Natural killer cell (primary cell): ENCODE measurements at regions not wholly inside any gene's neighbourhood (a gene's known extent, or its start where the extent isn't known, plus 50 kb on each side); places are given as distances from the start of the nearest gene placed in this dataset.

Source experiments
- ATAC-seq, 3 donors: fragments of 150-1000 bp in 2 of 3; fragments of 200-7000 bp in 1 of 3; cut with Tn5 transposase; 1 replicate in 1 of 3; 2 replicates in 2 of 3; pipeline ENCODE4 v1.10.0; 2021; ENCODE audit warnings: mild to moderate bottlenecking in 2 of 3, moderate library complexity in 2 of 3
- DNase-seq, 2 donors: peaks; one replicate each; pipeline versions ENCODE4 v3.0.0 to v3.0.0-alpha.2; 2013 to 2021; ENCODE audit warnings: mixed read lengths in 1 of 2
- H3K27ac ChIP-seq: one replicate; pipeline ENCODE4 v1.5.1; 2013; ENCODE audit warnings: mild to moderate bottlenecking, low read length
- H3K27me3 ChIP-seq: one replicate; pipeline ENCODE4 v1.6.1; 2013; ENCODE audit warnings: low read length; ENCODE audit not compliant: control insufficient read depth, insufficient read depth
- H3K36me3 ChIP-seq: one replicate; pipeline ENCODE4 v1.6.1; 2013; ENCODE audit warnings: low read length; ENCODE audit not compliant: control insufficient read depth, insufficient read depth
- H3K4me1 ChIP-seq: one replicate; pipeline ENCODE4 v1.6.1; 2013; ENCODE audit warnings: low read length; ENCODE audit not compliant: control insufficient read depth, insufficient read depth
- H3K4me3 ChIP-seq: one replicate; pipeline ENCODE4 v1.5.1; 2013; ENCODE audit warnings: low read length
- H3K9me3 ChIP-seq: one replicate; pipeline ENCODE4 v1.6.1; 2013; ENCODE audit warnings: low read length; ENCODE audit not compliant: control insufficient read depth, insufficient read depth
- H3K27ac Mint-ChIP-seq, 2 donors: one replicate each; pipeline ENCODE4 v1.8.0; 2022; ENCODE audit warnings: mild to moderate bottlenecking in 2 of 2, mixed read lengths in 2 of 2, moderate library complexity in 1 of 2
- H3K27me3 Mint-ChIP-seq, 2 donors: one replicate each; pipeline ENCODE4 v1.8.0; 2022; ENCODE audit warnings: low read depth in 2 of 2, mixed read lengths in 2 of 2
- H3K36me3 Mint-ChIP-seq: one replicate; pipeline ENCODE4 v1.8.0; 2022; ENCODE audit warnings: mixed read lengths
- H3K4me1 Mint-ChIP-seq, 2 donors: one replicate each; pipeline ENCODE4 v1.8.0; 2022; ENCODE audit warnings: mixed read lengths in 2 of 2
- H3K4me3 Mint-ChIP-seq: one replicate; pipeline ENCODE4 v1.8.0; 2022; ENCODE audit warnings: mild to moderate bottlenecking, moderate library complexity, mixed read lengths
- H3K9me3 Mint-ChIP-seq, 2 donors: one replicate each; pipeline ENCODE4 v1.8.0; 2022; ENCODE audit warnings: mixed read lengths in 2 of 2
- CTCF ChIP-seq: fragments of 200-600 bp; IDR thresholded peaks from one replicate; pipeline ENCODE4 v1.8.0; 2022; ENCODE audit warnings: antibody characterized with exemption
- WGBS: methylation state at CpG from one replicate; pipeline ENCODE4 v1.1.7; 2013; ENCODE audit warnings: missing lambda C conversion rate; ENCODE audit not compliant: insufficient coverage; 5-methylcytosine and 5-hydroxymethylcytosine counted together
- intact Hi-C: fragments of 100-400 bp; cut with micrococcal nuclease; formaldehyde crosslinking; loops from one replicate; pipeline ENCODE4 v1.14.2; 2022

- H3K4me1 ChIP-seq = no peaks in the 10 kb centered on the region
- Mint-ChIP-seq H3K36me3 (no peaks in the 10 kb centered on the region), H3K27me3 (peaks cover 44 to 75% of the 10 kb centered on the region in 2 donors), H3K9me3 (no peaks in the 10 kb centered on the region), H3K4me3 (no peak overlapping the region), H3K4me1 (no peaks in the 10 kb centered on the region), H3K27ac (no peak overlapping the region)
- 98% methylated on average over 4 of the region's 4 CpGs for WGBS
- no peak overlapping the region for H3K4me3 ChIP-seq
- no peaks in the 10 kb centered on the region for H3K9me3 ChIP-seq
- no peaks in the 10 kb centered on the region for H3K36me3 ChIP-seq
- no peak for TF ChIP-seq CTCF
- peaks cover 6% of the 10 kb centered on the region for H3K27me3 ChIP-seq
- H3K27ac ChIP-seq = no peak overlapping the region
- no peak for ATAC-seq
- intact Hi-C loops = no loop called here
- DNase-seq = no peak
Observed at GRCh38 chr5:124639095-124639665, 107.3 kb downstream of the ZNF608 start.

- Mint-ChIP-seq H3K9me3 (no peaks in the 10 kb centered on the region), H3K27me3 (peaks cover 33 to 71% of the 10 kb centered on the region in 2 donors), H3K36me3 (no peaks in the 10 kb centered on the region), H3K27ac (no peak overlapping the region), H3K4me3 (no peak overlapping the region), H3K4me1 (no peaks in the 10 kb centered on the region)
- Histone ChIP-seq H3K4me1 (no peaks in the 10 kb centered on the region), H3K27ac (no peak overlapping the region), H3K27me3 (peaks cover 3% of the 10 kb centered on the region), H3K36me3 (no peaks in the 10 kb centered on the region), H3K4me3 (no peak overlapping the region), H3K9me3 (no peaks in the 10 kb centered on the region)
- 100% methylated on average over 1 of the region's 3 CpGs for WGBS
- no peak for DNase-seq
- ATAC-seq = no peak
- intact Hi-C loops = no loop called here
- TF ChIP-seq CTCF = no peak
Observed at GRCh38 chr5:124637011-124637410, 109.4 kb downstream of the ZNF608 start.

GRCh38 chr5:124634741-124635323, 111.6 kb downstream of the ZNF608 start:
- no peak for TF ChIP-seq CTCF
- intact Hi-C loops = no loop called here
- no peak overlapping the region for H3K4me3 Mint-ChIP-seq
- 85% methylated on average over 3 of the region's 3 CpGs for WGBS
- Histone ChIP-seq H3K27ac (no peak overlapping the region), H3K4me1 (no peaks in the 10 kb centered on the region), H3K27me3 (no peaks in the 10 kb centered on the region), H3K36me3 (no peaks in the 10 kb centered on the region), H3K9me3 (no peaks in the 10 kb centered on the region), H3K4me3 (no peak overlapping the region)
- H3K27me3 Mint-ChIP-seq = peaks cover 29 to 71% of the 10 kb centered on the region in 2 donors
- H3K27ac Mint-ChIP-seq = no peak overlapping the region
- no peaks in the 10 kb centered on the region for H3K9me3 Mint-ChIP-seq
- H3K4me1 Mint-ChIP-seq = no peaks in the 10 kb centered on the region
- ATAC-seq (no peak), DNase-seq (no peak)
- no peaks in the 10 kb centered on the region for H3K36me3 Mint-ChIP-seq

GRCh38 chr5:124634228-124634739, 112.2 kb downstream of the ZNF608 start:
- no peaks in the 10 kb centered on the region for H3K9me3 Mint-ChIP-seq
- Histone ChIP-seq H3K27me3 (no peaks in the 10 kb centered on the region), H3K4me1 (no peaks in the 10 kb centered on the region), H3K4me3 (no peak overlapping the region), H3K9me3 (no peaks in the 10 kb centered on the region), H3K27ac (no peak overlapping the region), H3K36me3 (no peaks in the 10 kb centered on the region)
- peaks cover 25 to 66% of the 10 kb centered on the region in 2 donors for H3K27me3 Mint-ChIP-seq
- DNase-seq = no peak
- TF ChIP-seq CTCF = no peak
- no peaks in the 10 kb centered on the region for H3K36me3 Mint-ChIP-seq
- no peak overlapping the region for H3K27ac Mint-ChIP-seq
- intact Hi-C loops = no loop called here
- ATAC-seq = no peak
- whole genome bisulfite sequencing = 42% methylated on average over 1 of the region's 1 CpG
- no peak overlapping the region for H3K4me3 Mint-ChIP-seq
- H3K4me1 Mint-ChIP-seq = no peaks in the 10 kb centered on the region
